ENCODE measurements at regions not wholly inside any gene's neighbourhood (a gene's known extent, or its start where the extent isn't known, plus 50 kb on each side); places are given as distances from the start of the nearest gene placed in this dataset.
"Not testable (repeated sequence)": the region's sequence is repeated elsewhere in the genome, so short reads cannot be mapped to it uniquely, and the experiment has no call there.

GRCh38 chr5:67795781-67796477 lies 419.6 kb upstream of the PIK3R1 start:
- no peak for FAIRE-seq
- no peak for DNase-seq (ENCODE audit: insufficient read length)
- no peak for TF ChIP-seq POLR2A (IDR thresholded peaks at IDR 0.05; ENCODE audit: low read depth, low read length)
- TF ChIP-seq POLR2AphosphoS5 (IDR thresholded peaks at IDR 0.05; ENCODE audit: low read depth, low read length) = no peak
- no peak for TF ChIP-seq TAF1 (IDR thresholded peaks at IDR 0.05; ENCODE audit: borderline replicate concordance, low read depth, low read length)

GRCh38 chr5:67793966-67794365 lies 421.6 kb upstream of the PIK3R1 start:
- TF ChIP-seq POLR2A (IDR thresholded peaks at IDR 0.05; ENCODE audit: low read depth, low read length) (no peak), POLR2AphosphoS5 (IDR thresholded peaks at IDR 0.05; ENCODE audit: low read depth, low read length) (no peak), TAF1 (IDR thresholded peaks at IDR 0.05; ENCODE audit: borderline replicate concordance, low read depth, low read length) (no peak)
- FAIRE-seq (no peak), DNase-seq (ENCODE audit: insufficient read length) (no peak)

GRCh38 chr5:67793418-67793817 lies 422.1 kb upstream of the PIK3R1 start:
- FAIRE-seq (no peak), DNase-seq (ENCODE audit: insufficient read length) (no peak)
- TF ChIP-seq POLR2AphosphoS5 (IDR thresholded peaks at IDR 0.05; ENCODE audit: low read depth, low read length) = no peak
- TF ChIP-seq POLR2A (IDR thresholded peaks at IDR 0.05; ENCODE audit: low read depth, low read length) = no peak
- TF ChIP-seq TAF1 (IDR thresholded peaks at IDR 0.05; ENCODE audit: borderline replicate concordance, low read depth, low read length) = no peak

DNA sequence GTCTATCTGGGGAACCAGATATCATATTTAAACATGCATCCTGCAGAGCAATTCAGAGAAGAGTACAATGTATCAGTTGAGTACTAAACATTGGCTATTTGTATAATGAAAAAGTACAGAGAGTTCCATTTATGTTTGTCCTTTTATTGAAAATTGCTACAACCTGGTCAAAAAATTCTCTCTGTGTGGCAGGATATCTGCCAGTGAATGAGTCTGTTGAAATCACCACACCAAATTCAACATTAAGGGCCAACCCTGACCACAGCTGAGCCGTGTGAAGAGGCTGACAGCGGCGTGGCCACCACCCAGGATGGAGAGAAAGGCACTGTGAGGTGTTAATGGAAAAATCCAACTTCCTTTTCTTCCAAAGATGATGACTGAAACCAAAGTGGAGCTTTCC lies 422.7 kb upstream of the PIK3R1 start:
- FAIRE-seq (no peak), DNase-seq (ENCODE audit: insufficient read length) (no peak)
- TF ChIP-seq POLR2AphosphoS5 (IDR thresholded peaks at IDR 0.05; ENCODE audit: low read depth, low read length) = no peak
- no peak for TF ChIP-seq POLR2A (IDR thresholded peaks at IDR 0.05; ENCODE audit: low read depth, low read length)
- TF ChIP-seq TAF1 (IDR thresholded peaks at IDR 0.05; ENCODE audit: borderline replicate concordance, low read depth, low read length) = no peak

GRCh38 chr5:67790390-67790789 lies 425.2 kb upstream of the PIK3R1 start:
- FAIRE-seq (no peak), DNase-seq (ENCODE audit: insufficient read length) (no peak)
- TF ChIP-seq POLR2A (IDR thresholded peaks at IDR 0.05; ENCODE audit: low read depth, low read length) = no peak
- no peak for TF ChIP-seq TAF1 (IDR thresholded peaks at IDR 0.05; ENCODE audit: borderline replicate concordance, low read depth, low read length)

- not testable (repeated sequence) for DNase-seq (ENCODE audit: insufficient read length); FAIRE-seq
These were observed 435.5 kb upstream of the PIK3R1 start for GRCh38 chr5:67779893-67780623.

GRCh38 chr5:67774786-67775185 lies 440.8 kb upstream of the PIK3R1 start:
- FAIRE-seq (no peak), DNase-seq (ENCODE audit: insufficient read length) (no peak)
- TF ChIP-seq POLR2AphosphoS5 (IDR thresholded peaks at IDR 0.05; ENCODE audit: low read depth, low read length) = no peak
- TF ChIP-seq TAF1 (IDR thresholded peaks at IDR 0.05; ENCODE audit: borderline replicate concordance, low read depth, low read length) = no peak
- TF ChIP-seq POLR2A (IDR thresholded peaks at IDR 0.05; ENCODE audit: low read depth, low read length) = no peak

GRCh38 chr5:67774267-67774552 lies 441.3 kb upstream of the PIK3R1 start:
- DNase-seq (ENCODE audit: insufficient read length) (no peak), FAIRE-seq (no peak)
- TF ChIP-seq POLR2A (IDR thresholded peaks at IDR 0.05; ENCODE audit: low read depth, low read length) (no peak), TAF1 (IDR thresholded peaks at IDR 0.05; ENCODE audit: borderline replicate concordance, low read depth, low read length) (no peak), POLR2AphosphoS5 (IDR thresholded peaks at IDR 0.05; ENCODE audit: low read depth, low read length) (no peak)

GRCh38 chr5:67773411-67774266 lies 441.9 kb upstream of the PIK3R1 start:
- FAIRE-seq (no peak), DNase-seq (ENCODE audit: insufficient read length) (no peak)
- TF ChIP-seq POLR2AphosphoS5 (IDR thresholded peaks at IDR 0.05; ENCODE audit: low read depth, low read length) (no peak), POLR2A (IDR thresholded peaks at IDR 0.05; ENCODE audit: low read depth, low read length) (no peak), TAF1 (IDR thresholded peaks at IDR 0.05; ENCODE audit: borderline replicate concordance, low read depth, low read length) (no peak)

DNA sequence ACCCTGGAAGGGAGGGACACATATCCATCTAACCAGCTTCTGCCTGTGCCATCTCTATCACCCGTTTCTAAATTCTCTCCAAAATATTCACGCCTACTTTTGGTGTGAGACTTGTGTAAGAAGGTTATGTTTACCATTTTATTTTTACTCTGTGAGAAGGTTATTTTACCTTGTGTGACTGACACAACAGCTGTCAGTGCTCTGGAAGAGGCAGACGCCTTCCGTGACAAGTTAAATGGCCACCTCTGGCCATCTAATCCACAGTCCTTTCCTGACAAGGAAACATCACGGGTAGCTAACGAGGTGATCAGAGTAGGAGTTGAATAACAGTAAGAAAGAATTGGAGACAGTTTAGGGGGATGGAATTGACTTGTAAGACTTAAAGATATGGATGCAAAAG lies 443.8 kb upstream of the PIK3R1 start:
- no peak for FAIRE-seq
- TF ChIP-seq POLR2A (IDR thresholded peaks at IDR 0.05; ENCODE audit: low read depth, low read length) (no peak), POLR2AphosphoS5 (IDR thresholded peaks at IDR 0.05; ENCODE audit: low read depth, low read length) (no peak), TAF1 (IDR thresholded peaks at IDR 0.05; ENCODE audit: borderline replicate concordance, low read depth, low read length) (no peak)

DNA sequence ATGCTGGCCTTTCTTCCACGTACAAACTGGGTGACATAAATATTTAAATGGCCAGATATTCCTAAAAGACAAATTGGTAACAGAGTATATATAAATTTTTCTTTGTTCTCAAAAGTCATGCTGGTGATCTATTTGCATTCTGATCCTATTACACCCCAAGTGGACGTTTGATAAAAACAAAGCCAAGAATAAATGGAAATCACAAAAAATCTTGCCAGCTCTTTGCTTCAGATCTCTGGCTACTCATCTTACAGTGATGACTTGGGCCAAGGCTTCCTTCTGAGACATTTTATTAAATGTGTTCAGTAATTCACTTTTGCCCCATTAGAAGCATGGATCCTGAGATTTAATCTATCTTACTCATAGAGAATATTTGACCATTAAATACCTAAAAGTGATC lies 444.3 kb upstream of the PIK3R1 start:
- TF ChIP-seq TAF1 (IDR thresholded peaks at IDR 0.05; ENCODE audit: borderline replicate concordance, low read depth, low read length) (no peak), POLR2A (IDR thresholded peaks at IDR 0.05; ENCODE audit: low read depth, low read length) (no peak), POLR2AphosphoS5 (IDR thresholded peaks at IDR 0.05; ENCODE audit: low read depth, low read length) (no peak)
- DNase-seq (ENCODE audit: insufficient read length) (no peak), FAIRE-seq (no peak)

More for the DNA sequence above, 443.8 kb upstream of the PIK3R1 start:
- DNase-seq (ENCODE audit: insufficient read length) = no peak
